Activated CD4-positive, alpha-beta memory T cell treated with anti-CD3 and anti-CD28 coated beads, Interleukin-2, amount 10 ng/mL, durations not matched to agents 7 days and 5 days (primary cell): ENCODE measurements at regions not wholly inside any gene's neighbourhood (a gene's known extent, or its start where the extent isn't known, plus 50 kb on each side); places are given as distances from the start of the nearest gene placed in this dataset.

Experiments
- CTCF ChIA-PET: fragments of 350-600 bp; sonication (Branson Sonifier 250); formaldehyde crosslinking; loops from one replicate; lab custom pipeline; 2021; ENCODE audit warnings: antibody characterized with exemption, inconsistent platforms; lab: Charles Lee
- POLR2A ChIA-PET: fragments of 350-600 bp; sonication (Branson Sonifier 250); formaldehyde crosslinking; loops from one replicate; lab custom pipeline; 2021; ENCODE audit warnings: antibody characterized with exemption; lab: Charles Lee
- DNase-seq: peaks from one replicate; pipeline ENCODE4 v3.0.0-alpha.2; 2020
- H3K27ac Mint-ChIP-seq: one replicate; pipeline ENCODE4 v1.8.0; 2021; ENCODE audit warnings: mild to moderate bottlenecking, mixed read lengths
- H3K27me3 Mint-ChIP-seq: one replicate; pipeline ENCODE4 v1.8.0; 2021; ENCODE audit warnings: mixed read lengths
- H3K36me3 Mint-ChIP-seq: one replicate; pipeline ENCODE4 v1.8.0; 2021; ENCODE audit warnings: low read depth, mixed read lengths
- H3K4me1 Mint-ChIP-seq: one replicate; pipeline ENCODE4 v1.8.0; 2021; ENCODE audit warnings: mixed read lengths
- H3K4me3 Mint-ChIP-seq: one replicate; pipeline ENCODE4 v1.8.0; 2021; ENCODE audit warnings: mild to moderate bottlenecking, mixed read lengths
- H3K9me3 Mint-ChIP-seq: one replicate; pipeline ENCODE4 v1.8.0; 2021; ENCODE audit warnings: mixed read lengths

DNA sequence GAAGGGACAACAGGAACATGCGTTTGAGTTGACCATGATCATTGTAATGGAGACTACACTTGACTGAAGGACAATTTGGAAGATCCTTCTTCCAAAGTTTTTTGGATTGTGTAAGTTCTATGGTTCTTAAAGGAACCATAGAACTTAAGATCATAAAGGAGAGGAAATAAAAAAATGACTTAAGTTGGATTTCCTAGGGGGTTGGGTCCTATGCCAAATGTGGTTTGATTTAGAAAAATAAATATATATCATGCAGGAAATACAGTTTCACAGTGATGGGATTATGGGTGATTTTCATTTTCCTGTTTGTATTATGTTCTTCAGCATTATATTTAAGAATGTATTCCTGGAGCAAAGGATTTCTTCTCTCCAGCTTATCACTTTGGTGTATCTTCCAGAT, 305.5 kb upstream of the DPH6 start:
- H3K4me1 Mint-ChIP-seq, result no peaks in the 10 kb centered on the region
- no peaks in the 10 kb centered on the region for H3K9me3 Mint-ChIP-seq
- H3K4me3 Mint-ChIP-seq, result no peak overlapping the region
- no peak overlapping the region for H3K27ac Mint-ChIP-seq
- no peak for DNase-seq
- ChIA-PET POLR2A (no interaction called here), CTCF (interaction anchor here (0.8 kb wide), 1 partner anchor 15 kb away, joined by 3 read pairs; no protein-coding TSS in a partner anchor)
- no peaks in the 10 kb centered on the region for H3K27me3 Mint-ChIP-seq
- H3K36me3 Mint-ChIP-seq, result no peaks in the 10 kb centered on the region

DNA sequence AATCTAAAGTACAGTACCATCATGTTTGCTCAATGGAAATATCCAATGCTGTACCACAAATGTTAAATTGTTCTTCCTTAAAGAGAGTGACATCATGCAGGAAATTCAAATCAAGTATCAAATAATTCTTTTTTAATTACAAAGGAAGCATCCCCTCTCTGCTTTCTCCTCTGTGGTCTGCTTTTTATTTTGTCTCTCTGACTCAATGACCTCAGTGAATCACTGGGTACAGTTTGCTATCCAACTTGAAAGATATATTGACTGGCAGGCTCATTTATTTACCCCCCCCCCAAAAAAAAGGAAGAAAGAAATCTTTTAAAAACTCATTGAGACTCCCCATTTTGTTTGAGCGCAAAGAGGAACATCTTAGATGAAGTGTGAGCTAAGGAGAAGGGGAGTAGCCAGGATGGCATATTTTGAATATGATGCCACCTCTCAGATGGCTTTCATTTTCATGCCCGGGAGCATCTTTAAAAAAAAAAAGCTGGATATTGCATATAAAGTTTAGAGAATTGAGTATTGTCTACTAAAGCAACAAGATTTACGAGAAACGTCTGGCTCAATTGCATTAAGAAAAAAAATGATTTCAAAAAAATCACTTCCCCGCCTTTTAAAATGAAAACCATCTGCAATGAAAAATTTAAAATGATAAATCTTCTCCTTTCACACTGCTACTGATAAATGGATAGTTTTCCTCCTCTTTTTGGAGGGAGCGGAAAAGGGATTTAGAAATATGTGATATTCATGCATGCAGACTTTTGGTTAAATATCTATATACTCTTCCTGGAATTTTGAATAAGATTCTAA, 307.1 kb upstream of the DPH6 start:
- Mint-ChIP-seq H3K4me1 (no peaks in the 10 kb centered on the region), H3K4me3 (no peak overlapping the region), H3K9me3 (no peaks in the 10 kb centered on the region), H3K36me3 (no peaks in the 10 kb centered on the region), H3K27ac (no peak overlapping the region), H3K27me3 (no peaks in the 10 kb centered on the region)
- ChIA-PET CTCF (no interaction called here), POLR2A (no interaction called here)
- no peak for DNase-seq

DNA sequence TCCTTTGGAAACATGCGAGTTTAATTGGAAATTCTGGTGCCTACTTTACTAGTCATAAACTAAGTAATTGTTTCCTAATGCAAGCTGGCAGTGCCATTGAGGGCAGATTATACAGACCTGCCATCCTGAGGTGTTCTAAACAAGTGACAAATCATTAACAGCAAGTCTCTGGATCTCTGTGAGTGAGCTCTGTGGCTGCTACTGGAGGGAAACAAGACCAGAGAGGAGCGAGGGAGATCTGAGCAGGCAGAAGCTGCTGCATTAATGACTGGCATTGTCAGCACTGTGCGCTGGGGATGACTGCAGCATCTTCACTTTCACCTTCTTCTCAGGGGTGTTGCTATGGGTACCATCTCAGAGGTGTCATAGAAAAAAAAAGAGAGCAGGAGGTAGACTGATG, 308.4 kb upstream of the DPH6 start:
- no peaks in the 10 kb centered on the region for H3K4me1 Mint-ChIP-seq
- H3K9me3 Mint-ChIP-seq, result no peaks in the 10 kb centered on the region
- H3K27ac Mint-ChIP-seq, result no peak overlapping the region
- ChIA-PET POLR2A (no interaction called here), CTCF (no interaction called here)
- no peaks in the 10 kb centered on the region for H3K36me3 Mint-ChIP-seq
- no peak for DNase-seq
- H3K4me3 Mint-ChIP-seq, result no peak overlapping the region
- H3K27me3 Mint-ChIP-seq, result no peaks in the 10 kb centered on the region

DNA sequence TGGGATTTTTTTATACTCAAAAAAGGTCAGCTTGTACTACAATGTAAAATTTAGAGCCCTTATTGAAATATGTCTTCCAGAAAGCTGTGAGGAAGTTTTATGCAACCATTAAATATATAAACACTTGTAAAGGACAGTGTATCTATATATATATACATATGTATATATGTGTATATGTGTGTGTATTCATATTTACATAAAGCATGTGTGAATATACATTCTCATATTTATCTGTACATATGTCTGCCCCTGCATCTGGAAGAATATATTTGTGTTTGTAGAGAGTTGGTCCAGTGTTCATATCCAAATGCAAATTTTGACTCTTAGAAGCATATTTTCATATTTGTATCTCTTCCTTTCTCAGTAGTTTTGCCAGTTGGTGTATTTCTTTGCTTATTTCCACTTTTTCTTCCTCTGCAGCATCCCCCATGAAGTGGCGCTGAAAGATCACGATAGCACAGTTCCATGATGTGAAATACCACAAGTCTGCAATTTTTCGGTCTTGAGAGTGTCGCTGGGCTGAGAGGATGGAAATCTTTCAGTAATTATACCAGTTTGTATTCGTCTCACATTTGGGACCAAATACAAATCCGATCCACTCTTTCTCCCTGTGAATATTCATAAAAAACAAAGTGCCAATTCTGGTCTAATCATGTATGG, 311.7 kb upstream of the DPH6 start:
- Mint-ChIP-seq H3K36me3 (no peaks in the 10 kb centered on the region), H3K9me3 (no peaks in the 10 kb centered on the region), H3K4me1 (no peaks in the 10 kb centered on the region), H3K27ac (no peak overlapping the region), H3K4me3 (no peak overlapping the region), H3K27me3 (no peaks in the 10 kb centered on the region)
- no peak for DNase-seq
- ChIA-PET CTCF (no interaction called here), POLR2A (no interaction called here)

DNA sequence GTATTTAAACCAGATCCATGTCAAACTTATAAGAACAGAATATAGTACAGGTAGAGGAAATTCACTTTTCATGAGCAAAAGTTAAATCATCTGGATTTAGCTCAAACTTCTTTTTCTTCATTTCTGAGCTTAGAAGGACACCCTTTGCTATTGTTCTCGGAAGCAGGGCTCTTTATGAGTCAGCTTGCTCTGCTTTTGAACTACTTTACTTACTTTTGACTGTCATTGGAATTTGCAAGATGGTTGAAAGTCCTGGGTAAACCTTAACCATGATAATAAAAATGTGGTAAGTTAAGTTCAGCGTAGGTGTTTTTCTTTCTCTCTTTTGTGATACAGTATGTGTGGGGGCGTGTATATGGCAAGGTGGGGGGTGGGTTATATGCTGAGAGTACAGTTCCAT, 312.7 kb upstream of the DPH6 start:
- no peak for DNase-seq
- CTCF ChIA-PET, result no interaction called here
- Mint-ChIP-seq H3K27ac (no peak overlapping the region), H3K4me3 (no peak overlapping the region), H3K36me3 (no peaks in the 10 kb centered on the region), H3K27me3 (no peaks in the 10 kb centered on the region), H3K9me3 (no peaks in the 10 kb centered on the region), H3K4me1 (no peaks in the 10 kb centered on the region)
- POLR2A ChIA-PET, result no interaction called here

DNA sequence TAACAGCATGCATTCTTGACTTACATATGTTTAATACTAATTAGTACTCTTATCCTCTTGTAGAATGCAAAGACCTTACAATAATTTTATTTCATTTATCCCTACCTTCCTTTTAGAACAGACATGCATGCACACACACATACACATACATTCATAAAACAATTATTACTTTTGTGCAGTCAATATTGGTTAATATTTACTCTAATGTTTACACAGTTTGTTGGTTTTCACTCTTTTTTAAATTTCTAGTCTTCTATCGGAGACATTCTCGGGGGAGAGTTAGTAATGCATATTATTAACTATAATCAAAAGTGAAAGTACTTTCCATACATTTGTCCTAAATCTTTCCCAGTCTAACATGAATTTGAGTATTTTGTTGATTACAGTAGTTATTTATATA, 317.7 kb upstream of the DPH6 start:
- H3K4me3 Mint-ChIP-seq, result no peak overlapping the region
- CTCF ChIA-PET, result interaction anchor here (0.5 kb wide), 1 partner anchor 35 kb away, joined by 3 read pairs; no protein-coding TSS in a partner anchor

DNA sequence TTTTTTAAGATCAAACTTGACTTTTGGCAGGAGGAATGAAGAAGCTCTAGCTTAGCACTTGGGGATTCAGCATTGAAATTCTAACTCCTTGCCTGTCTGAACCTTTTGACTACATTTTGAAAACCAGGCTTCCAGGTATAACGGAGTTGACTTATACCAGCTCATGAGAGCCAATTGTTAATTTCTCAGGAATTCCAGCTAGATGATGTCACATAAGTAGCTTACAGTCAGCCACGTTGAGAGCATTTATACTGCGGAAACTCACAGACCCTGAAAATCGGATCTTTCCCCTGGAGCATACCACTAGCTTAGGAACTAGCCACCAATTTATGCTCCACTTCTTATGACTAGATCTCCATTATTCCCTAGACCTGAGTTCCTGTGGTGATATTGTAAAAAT, 321.4 kb upstream of the DPH6 start:
- Mint-ChIP-seq H3K36me3 (no peaks in the 10 kb centered on the region), H3K27me3 (no peaks in the 10 kb centered on the region), H3K4me3 (no peak overlapping the region), H3K9me3 (no peaks in the 10 kb centered on the region), H3K27ac (no peak overlapping the region), H3K4me1 (no peaks in the 10 kb centered on the region)
- no peak for DNase-seq
- ChIA-PET POLR2A (no interaction called here), CTCF (no interaction called here)

More for the DNA sequence above, 317.7 kb upstream of the DPH6 start:
- Mint-ChIP-seq H3K27me3 (no peaks in the 10 kb centered on the region), H3K27ac (no peak overlapping the region), H3K4me1 (no peaks in the 10 kb centered on the region), H3K9me3 (no peaks in the 10 kb centered on the region), H3K36me3 (no peaks in the 10 kb centered on the region)
- DNase-seq, result no peak
- POLR2A ChIA-PET, result no interaction called here

DNA sequence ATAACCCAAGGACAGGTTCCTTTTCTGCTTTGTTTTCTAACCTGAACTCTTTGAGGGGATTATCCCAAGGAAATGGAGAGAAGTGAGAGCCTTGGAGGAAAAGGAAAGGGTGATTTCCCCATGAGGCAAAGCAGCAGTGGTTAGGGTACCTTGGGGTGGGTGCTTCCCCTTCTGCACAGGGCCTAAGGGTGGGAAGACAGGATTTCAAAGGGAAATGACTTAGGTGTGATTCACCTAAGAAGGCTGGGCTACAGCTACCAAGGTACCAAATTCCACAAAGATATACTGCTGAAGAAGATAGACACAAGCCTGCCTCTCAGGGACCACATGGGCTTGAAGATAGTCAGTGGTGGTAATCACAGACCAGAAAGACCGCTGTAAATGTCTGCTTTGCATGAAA, 325.3 kb upstream of the DPH6 start:
- Mint-ChIP-seq H3K9me3 (no peaks in the 10 kb centered on the region), H3K36me3 (no peaks in the 10 kb centered on the region), H3K27ac (no peak overlapping the region), H3K4me3 (no peak overlapping the region), H3K4me1 (no peaks in the 10 kb centered on the region), H3K27me3 (no peaks in the 10 kb centered on the region)
- ChIA-PET CTCF (no interaction called here), POLR2A (no interaction called here)
- DNase-seq, result no peak

DNA sequence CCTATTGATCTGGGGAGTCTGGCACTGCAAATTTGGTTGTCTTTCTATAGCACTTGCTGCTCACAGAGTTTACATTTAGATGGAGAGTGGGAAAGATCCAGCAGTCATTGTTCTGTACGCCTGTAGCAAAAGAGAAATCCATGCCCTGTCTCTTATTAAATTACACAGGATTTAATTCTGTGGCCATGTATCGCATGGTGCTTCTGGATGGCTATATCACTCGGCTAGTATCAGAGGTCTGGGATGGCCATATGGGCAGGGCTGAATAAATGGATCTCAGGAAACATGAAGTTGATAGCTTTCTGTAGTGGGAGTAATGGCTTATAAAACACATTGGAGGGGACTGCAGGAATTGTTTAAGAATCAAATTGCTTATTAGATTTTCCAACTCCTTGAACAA, 325.8 kb upstream of the DPH6 start:
- H3K4me3 Mint-ChIP-seq, result no peak overlapping the region
- H3K27me3 Mint-ChIP-seq, result no peaks in the 10 kb centered on the region
- ChIA-PET CTCF (no interaction called here), POLR2A (no interaction called here)
- H3K9me3 Mint-ChIP-seq, result no peaks in the 10 kb centered on the region
- H3K4me1 Mint-ChIP-seq, result no peaks in the 10 kb centered on the region
- H3K27ac Mint-ChIP-seq, result no peak overlapping the region
- no peaks in the 10 kb centered on the region for H3K36me3 Mint-ChIP-seq
- no peak for DNase-seq

DNA sequence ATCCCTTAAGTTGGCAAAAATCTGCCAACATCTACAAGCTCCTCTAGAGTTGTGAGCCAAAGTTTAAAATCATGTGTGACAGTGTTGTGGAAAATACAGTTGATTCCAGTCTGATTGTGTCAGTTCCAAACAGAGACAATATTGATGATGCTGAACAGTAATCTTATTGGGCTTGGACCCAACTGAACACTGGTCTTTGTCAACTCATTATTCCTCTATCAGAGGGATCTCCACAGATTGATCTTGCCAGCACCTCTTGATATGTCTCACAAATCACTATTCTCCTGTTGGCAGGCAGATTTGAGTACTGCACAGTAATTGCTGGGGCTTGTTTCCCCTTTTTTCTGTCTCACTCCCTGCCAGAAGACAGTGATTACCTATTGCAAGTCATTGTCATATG, 326.6 kb upstream of the DPH6 start:
- CTCF ChIA-PET, result no interaction called here
- Mint-ChIP-seq H3K9me3 (no peaks in the 10 kb centered on the region), H3K27ac (no peak overlapping the region)

DNA sequence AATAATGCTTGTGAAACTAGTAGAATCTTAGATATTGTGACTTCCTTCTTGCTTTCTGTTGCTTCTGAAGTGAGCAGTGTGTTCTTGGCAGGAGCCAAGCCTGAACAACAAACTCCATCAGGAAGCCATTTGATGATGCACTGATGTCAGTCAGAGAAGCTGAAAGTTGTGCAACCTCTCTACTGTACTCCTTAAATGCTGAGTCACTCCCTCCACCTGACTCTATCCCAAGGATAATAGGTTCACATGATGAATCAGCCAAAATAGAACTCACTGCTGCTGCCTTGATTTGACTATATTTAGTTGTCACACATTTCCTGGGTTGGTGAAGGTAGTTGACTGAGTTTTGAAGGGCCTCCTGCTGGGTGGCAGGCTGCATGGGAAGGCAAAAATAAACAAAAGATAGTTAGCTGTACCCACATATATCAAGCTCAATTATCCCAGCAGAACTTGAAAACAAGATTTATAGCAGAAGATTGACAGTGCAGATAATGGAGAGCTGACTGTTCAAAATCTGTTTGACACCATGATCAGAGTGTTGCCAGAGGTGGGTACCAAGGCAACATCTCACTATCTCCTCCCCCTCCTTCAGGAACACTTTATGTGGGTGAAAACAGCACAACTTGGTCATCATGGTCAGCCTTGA, 328.4 kb upstream of the DPH6 start:
- Mint-ChIP-seq H3K4me1 (no peaks in the 10 kb centered on the region), H3K27me3 (no peaks in the 10 kb centered on the region), H3K27ac (no peak overlapping the region), H3K9me3 (peaks cover 2% of the 10 kb centered on the region), H3K4me3 (no peak overlapping the region), H3K36me3 (no peaks in the 10 kb centered on the region)
- POLR2A ChIA-PET, result no interaction called here
- CTCF ChIA-PET, result no interaction called here
- no peak for DNase-seq

More for the DNA sequence above, 326.6 kb upstream of the DPH6 start:
- Mint-ChIP-seq H3K4me1 (no peaks in the 10 kb centered on the region), H3K27me3 (no peaks in the 10 kb centered on the region), H3K4me3 (no peak overlapping the region), H3K36me3 (no peaks in the 10 kb centered on the region)
- no peak for DNase-seq
- POLR2A ChIA-PET, result no interaction called here

DNA sequence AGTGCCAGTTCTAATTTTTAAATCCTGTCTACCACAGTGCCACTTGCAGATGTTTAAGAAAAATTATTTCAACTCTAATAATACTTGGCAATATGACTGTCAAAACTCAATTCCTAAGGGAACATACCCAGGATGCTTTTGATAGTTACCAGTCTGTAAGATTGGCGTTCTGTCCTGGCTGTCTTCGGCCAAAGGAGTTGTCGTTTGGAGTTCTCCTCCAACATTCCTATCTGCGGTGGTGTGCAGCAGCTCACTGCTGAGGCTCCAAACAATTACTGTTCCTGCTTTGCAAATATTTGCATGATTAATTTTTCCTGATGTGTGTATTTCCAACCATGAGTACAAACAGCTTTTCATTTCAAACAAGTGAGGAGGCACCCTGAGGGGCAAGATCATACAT, 330.8 kb upstream of the DPH6 start:
- H3K4me1 Mint-ChIP-seq, result no peaks in the 10 kb centered on the region
- no peaks in the 10 kb centered on the region for H3K36me3 Mint-ChIP-seq
- H3K4me3 Mint-ChIP-seq, result no peak overlapping the region
- DNase-seq, result no peak
- no peaks in the 10 kb centered on the region for H3K27me3 Mint-ChIP-seq
- H3K27ac Mint-ChIP-seq, result no peak overlapping the region
- POLR2A ChIA-PET, result no interaction called here
- H3K9me3 Mint-ChIP-seq, result peaks cover 2% of the 10 kb centered on the region
- CTCF ChIA-PET, result no interaction called here

DNA sequence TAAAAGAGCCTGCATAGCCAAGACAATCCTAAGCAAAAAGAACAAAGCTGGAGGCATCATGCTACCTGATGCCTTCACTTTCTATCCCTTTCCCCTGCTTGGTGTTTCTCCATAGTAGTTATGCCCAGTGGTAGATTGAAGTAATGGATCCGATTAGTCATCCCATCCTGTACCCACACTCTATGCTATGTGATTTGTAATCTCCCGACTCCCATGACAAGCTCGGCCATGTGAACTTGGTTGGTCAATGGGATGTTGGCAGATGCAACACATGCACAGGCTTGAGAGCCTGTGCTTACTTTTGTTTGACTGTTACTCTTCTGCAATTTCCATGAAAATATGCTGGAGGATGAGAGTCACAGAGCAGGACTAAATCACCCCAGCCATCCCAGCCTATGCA, 334.9 kb upstream of the DPH6 start:
- H3K4me1 Mint-ChIP-seq, result no peaks in the 10 kb centered on the region
- CTCF ChIA-PET, result no interaction called here

More for the DNA sequence above, 334.9 kb upstream of the DPH6 start:
- no peak overlapping the region for H3K4me3 Mint-ChIP-seq
- peaks cover 2% of the 10 kb centered on the region for H3K9me3 Mint-ChIP-seq
- no peaks in the 10 kb centered on the region for H3K27me3 Mint-ChIP-seq
- no peak for DNase-seq
- POLR2A ChIA-PET, result no interaction called here
- no peak overlapping the region for H3K27ac Mint-ChIP-seq
- H3K36me3 Mint-ChIP-seq, result no peaks in the 10 kb centered on the region
